NB4 (cell line): ENCODE measurements at regions not wholly inside any gene's neighbourhood (a gene's known extent, or its start where the extent isn't known, plus 50 kb on each side); places are given as distances from the start of the nearest gene placed in this dataset.

ENCODE experiments used
- POLR2A ChIP-seq: IDR thresholded peaks from 2 replicates; pipeline ENCODE4 v1.6.1; 2011; ENCODE audit warnings: mild to moderate bottlenecking; ENCODE audit not compliant: insufficient read length; ENCODE audit errors: extremely low read depth
- TF ChIP-seq, protein P1 (sequence below): IDR thresholded peaks from one replicate; pipeline ENCODE4 v1.5.1; 2012; ENCODE audit warnings: low read depth, low read length

GRCh38 chr2:180597179-180597578, 383.2 kb upstream of the UBE2E3 start:
- TF ChIP-seq POLR2A, result no peak
- TF ChIP-seq, protein P1, sequence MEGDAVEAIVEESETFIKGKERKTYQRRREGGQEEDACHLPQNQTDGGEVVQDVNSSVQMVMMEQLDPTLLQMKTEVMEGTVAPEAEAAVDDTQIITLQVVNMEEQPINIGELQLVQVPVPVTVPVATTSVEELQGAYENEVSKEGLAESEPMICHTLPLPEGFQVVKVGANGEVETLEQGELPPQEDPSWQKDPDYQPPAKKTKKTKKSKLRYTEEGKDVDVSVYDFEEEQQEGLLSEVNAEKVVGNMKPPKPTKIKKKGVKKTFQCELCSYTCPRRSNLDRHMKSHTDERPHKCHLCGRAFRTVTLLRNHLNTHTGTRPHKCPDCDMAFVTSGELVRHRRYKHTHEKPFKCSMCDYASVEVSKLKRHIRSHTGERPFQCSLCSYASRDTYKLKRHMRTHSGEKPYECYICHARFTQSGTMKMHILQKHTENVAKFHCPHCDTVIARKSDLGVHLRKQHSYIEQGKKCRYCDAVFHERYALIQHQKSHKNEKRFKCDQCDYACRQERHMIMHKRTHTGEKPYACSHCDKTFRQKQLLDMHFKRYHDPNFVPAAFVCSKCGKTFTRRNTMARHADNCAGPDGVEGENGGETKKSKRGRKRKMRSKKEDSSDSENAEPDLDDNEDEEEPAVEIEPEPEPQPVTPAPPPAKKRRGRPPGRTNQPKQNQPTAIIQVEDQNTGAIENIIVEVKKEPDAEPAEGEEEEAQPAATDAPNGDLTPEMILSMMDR, result no peak
